Activated T-helper 1 cell treated with anti-CD3 and anti-CD28 coated beads, Interleukin-12 subunit alpha, Interleukin-12 subunit beta, Interleukin-2, Interleukin-4 antibody, amounts not matched to agents 30 ng/mL and 10 ng/mL and 1 ng/mL, durations not matched to agents 14 hours and 24 hours and 36 hours (primary cell): ENCODE measurements at regions not wholly inside any gene's neighbourhood (a gene's known extent, or its start where the extent isn't known, plus 50 kb on each side); places are given as distances from the start of the nearest gene placed in this dataset.

Source experiments
- DNase-seq: peaks from one replicate; pipeline ENCODE4 v3.0.0; 2021; ENCODE audit warnings: low spot score
- H3K27ac Mint-ChIP-seq: one replicate; pipeline ENCODE4 v1.8.0; 2021; ENCODE audit warnings: mild to moderate bottlenecking, mixed read lengths
- H3K27me3 Mint-ChIP-seq: one replicate; pipeline ENCODE4 v1.8.0; 2022; ENCODE audit warnings: mild to moderate bottlenecking, moderate library complexity, mixed read lengths; ENCODE audit not compliant: insufficient read depth
- H3K36me3 Mint-ChIP-seq: one replicate; pipeline ENCODE4 v1.8.0; 2021; ENCODE audit warnings: low read depth, mixed read lengths
- H3K4me1 Mint-ChIP-seq: one replicate; pipeline ENCODE4 v1.8.0; 2021; ENCODE audit warnings: low read depth, mixed read lengths
- H3K4me3 Mint-ChIP-seq: one replicate; pipeline ENCODE4 v1.8.0; 2021; ENCODE audit warnings: mild to moderate bottlenecking, moderate library complexity, mixed read lengths
- H3K9me3 Mint-ChIP-seq: one replicate; pipeline ENCODE4 v1.8.0; 2021; ENCODE audit warnings: mixed read lengths
- intact Hi-C: fragments of 100-400 bp; cut with micrococcal nuclease; formaldehyde crosslinking; loops from one replicate; pipeline ENCODE4 v1.15.1; 2024

DNA sequence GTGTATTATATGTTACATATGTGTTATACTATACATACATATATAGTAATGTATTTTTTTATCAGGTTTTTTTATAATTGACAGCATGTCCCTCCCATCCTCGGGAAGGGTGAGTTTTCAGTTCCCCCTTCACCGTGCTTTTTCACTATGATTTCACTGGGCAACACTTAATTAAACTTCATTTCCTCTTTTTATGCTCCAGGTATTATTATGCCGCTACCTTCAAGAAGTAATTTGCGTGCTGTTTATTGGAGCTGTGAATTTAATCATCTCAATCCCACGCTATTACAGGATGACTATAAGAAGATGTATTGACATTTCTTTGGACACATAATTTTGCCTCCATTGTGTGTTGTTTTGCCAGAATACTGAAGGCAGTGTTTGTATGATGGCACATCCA is 228.6 kb downstream of the SAMD5 start:
- no peak for DNase-seq
- Mint-ChIP-seq H3K4me1 (no peaks in the 10 kb centered on the region), H3K27ac (no peak overlapping the region), H3K27me3 (no peaks in the 10 kb centered on the region), H3K4me3 (no peak overlapping the region), H3K9me3 (no peaks in the 10 kb centered on the region), H3K36me3 (no peaks in the 10 kb centered on the region)
- intact Hi-C loops, result no loop called here

DNA sequence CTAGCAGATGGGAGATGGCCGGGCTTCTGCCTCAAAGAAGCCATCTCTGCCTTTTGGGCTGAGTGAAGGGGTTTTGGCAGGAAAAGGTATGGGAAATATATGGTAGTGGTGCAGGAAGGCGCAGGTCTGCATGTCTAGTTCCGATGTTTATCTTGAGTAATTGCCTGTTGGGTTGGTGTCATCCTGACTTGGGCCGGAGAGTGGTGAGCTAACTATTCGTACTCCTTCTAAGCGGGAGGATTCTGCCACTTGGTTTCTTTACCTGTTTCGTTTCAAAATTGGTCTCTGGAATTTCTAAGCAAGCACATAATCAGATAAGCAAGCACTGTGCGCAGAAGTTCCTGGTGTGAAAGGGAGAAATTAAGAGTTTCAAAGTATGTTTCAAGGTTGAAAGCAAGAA is 229.6 kb downstream of the SAMD5 start:
- DNase-seq, result no peak
- Mint-ChIP-seq H3K9me3 (no peaks in the 10 kb centered on the region), H3K4me3 (no peak overlapping the region), H3K27me3 (no peaks in the 10 kb centered on the region), H3K27ac (no peak overlapping the region), H3K36me3 (no peaks in the 10 kb centered on the region), H3K4me1 (no peaks in the 10 kb centered on the region)
- intact Hi-C loops, result no loop called here

DNA sequence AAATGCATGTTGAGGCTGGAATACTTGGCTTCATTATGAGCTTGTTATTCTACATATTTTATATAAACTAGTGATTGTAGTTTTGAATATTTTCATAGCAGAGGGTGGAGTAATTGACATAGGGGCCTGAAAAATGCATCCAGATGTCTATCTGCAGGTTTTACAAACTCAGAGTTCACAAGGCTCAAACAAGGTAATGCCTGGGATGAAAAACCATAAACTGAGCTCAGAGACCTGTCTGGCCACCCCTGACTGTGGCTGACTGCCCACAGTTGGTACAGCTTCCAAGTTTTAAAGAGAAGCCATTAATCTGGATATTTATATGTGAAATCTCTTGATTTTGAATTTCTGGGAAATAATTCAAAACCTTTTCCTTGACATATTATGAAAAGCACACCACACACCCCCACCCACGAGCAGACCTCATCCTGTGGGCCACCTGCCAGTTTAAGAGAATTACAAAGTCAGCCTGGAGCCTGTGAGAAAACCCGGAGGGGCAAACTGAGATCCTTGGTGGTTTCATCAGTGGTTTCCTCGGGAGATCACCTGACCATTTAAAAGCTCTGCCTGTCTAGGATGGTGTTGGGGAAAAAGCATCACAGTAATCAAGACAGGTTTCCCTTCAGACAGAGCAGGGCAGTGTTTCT is 230.1 kb downstream of the SAMD5 start:
- intact Hi-C loops, result no loop called here
- Mint-ChIP-seq H3K9me3 (no peaks in the 10 kb centered on the region), H3K27me3 (no peaks in the 10 kb centered on the region), H3K4me3 (no peak overlapping the region), H3K36me3 (no peaks in the 10 kb centered on the region), H3K27ac (no peak overlapping the region), H3K4me1 (no peaks in the 10 kb centered on the region)
- DNase-seq, result no peak

DNA sequence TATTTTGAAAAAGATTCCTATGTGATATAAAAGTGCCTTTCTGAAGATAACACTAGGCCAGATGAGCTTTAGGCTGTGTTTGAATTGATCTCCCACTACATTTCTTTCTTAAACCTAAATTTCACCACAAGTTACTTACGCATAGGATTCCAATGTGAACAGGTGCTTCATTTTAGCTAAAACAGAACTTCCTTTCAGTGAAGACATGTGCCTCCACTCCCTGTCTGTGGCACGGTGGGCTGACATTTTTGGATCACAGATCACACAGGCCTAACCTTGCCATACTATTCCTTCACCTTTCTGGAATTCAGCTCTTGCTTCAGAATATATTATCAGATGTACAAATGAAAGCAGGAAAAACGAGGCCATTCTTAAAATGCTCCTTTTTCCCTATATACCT is 231.8 kb downstream of the SAMD5 start:
- intact Hi-C loops, result no loop called here
- H3K4me1 Mint-ChIP-seq, result no peaks in the 10 kb centered on the region
- H3K9me3 Mint-ChIP-seq, result no peaks in the 10 kb centered on the region
- no peak overlapping the region for H3K4me3 Mint-ChIP-seq
- no peak for DNase-seq
- H3K36me3 Mint-ChIP-seq, result no peaks in the 10 kb centered on the region
- H3K27ac Mint-ChIP-seq, result no peak overlapping the region
- H3K27me3 Mint-ChIP-seq, result no peaks in the 10 kb centered on the region

DNA sequence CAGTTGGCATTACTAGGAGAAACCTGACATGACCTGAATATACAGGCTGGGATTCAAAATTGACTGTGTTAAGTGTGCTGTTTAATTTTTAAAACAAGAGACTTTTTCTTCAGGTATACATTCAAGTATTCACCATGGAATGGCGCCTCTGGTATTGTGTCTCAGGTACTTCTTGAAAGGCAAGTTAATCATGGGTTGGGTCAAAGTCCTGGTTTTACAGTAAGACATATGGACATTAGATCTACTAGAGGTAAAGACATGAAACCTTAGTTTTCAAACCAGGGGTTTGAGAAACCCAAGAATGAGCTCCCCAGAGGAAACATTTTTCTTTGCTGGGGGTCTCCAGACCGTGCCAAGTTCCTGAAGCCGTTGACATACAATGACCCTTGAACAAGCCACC is 232.4 kb downstream of the SAMD5 start:
- no peaks in the 10 kb centered on the region for H3K9me3 Mint-ChIP-seq
- no peak for DNase-seq
- intact Hi-C loops, result no loop called here
- H3K4me3 Mint-ChIP-seq, result no peak overlapping the region
- H3K27ac Mint-ChIP-seq, result no peak overlapping the region
- H3K4me1 Mint-ChIP-seq, result no peaks in the 10 kb centered on the region
- H3K27me3 Mint-ChIP-seq, result no peaks in the 10 kb centered on the region
- no peaks in the 10 kb centered on the region for H3K36me3 Mint-ChIP-seq

DNA sequence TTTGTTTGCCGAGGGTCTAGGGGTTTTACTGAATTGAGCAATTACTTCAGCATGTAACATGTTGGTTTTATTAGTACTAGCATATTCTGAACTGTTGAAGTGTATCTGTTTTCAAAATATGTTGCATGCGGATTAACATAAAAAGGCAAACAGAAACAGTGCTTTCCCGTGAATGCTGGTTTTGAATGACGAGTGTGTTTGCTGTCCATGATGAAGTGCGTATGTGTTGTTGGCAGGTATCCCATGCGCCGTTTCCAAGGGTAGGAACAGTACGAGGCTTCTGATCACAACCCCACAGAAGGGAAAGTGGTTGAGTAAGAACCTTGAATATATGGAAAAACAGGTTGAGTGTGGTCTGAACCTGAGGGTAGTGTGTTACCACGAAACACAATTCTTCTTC is 232.9 kb downstream of the SAMD5 start:
- DNase-seq, result no peak

DNA sequence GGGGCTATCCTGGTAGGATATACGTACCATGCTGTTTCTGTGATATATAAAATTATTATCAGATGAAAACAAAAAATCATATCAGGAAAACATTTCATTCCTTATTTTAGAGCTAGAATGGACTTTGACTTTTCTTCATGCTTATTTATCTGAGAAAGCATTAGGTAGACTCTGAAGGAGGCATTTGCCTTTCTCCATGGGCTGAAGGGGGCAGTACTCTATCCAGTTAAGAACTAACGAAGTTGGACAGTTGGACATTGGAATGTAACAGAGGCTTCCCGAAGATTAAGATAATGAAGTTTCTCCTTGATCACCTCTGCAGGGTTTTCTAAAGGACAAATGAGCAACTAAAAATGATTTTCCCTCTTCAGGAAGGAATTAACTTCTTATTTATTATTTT is 233.9 kb downstream of the SAMD5 start:
- H3K4me3 Mint-ChIP-seq, result no peak overlapping the region
- H3K36me3 Mint-ChIP-seq, result no peaks in the 10 kb centered on the region
- H3K27ac Mint-ChIP-seq, result no peak overlapping the region
- intact Hi-C loops, result no loop called here
- H3K4me1 Mint-ChIP-seq, result no peaks in the 10 kb centered on the region
- no peaks in the 10 kb centered on the region for H3K27me3 Mint-ChIP-seq
- no peak for DNase-seq
- H3K9me3 Mint-ChIP-seq, result no peaks in the 10 kb centered on the region

More for the DNA sequence above, 232.9 kb downstream of the SAMD5 start:
- H3K27me3 Mint-ChIP-seq, result no peaks in the 10 kb centered on the region
- no peak overlapping the region for H3K27ac Mint-ChIP-seq
- intact Hi-C loops, result no loop called here
- H3K4me3 Mint-ChIP-seq, result no peak overlapping the region
- no peaks in the 10 kb centered on the region for H3K4me1 Mint-ChIP-seq
- no peaks in the 10 kb centered on the region for H3K36me3 Mint-ChIP-seq
- H3K9me3 Mint-ChIP-seq, result no peaks in the 10 kb centered on the region

DNA sequence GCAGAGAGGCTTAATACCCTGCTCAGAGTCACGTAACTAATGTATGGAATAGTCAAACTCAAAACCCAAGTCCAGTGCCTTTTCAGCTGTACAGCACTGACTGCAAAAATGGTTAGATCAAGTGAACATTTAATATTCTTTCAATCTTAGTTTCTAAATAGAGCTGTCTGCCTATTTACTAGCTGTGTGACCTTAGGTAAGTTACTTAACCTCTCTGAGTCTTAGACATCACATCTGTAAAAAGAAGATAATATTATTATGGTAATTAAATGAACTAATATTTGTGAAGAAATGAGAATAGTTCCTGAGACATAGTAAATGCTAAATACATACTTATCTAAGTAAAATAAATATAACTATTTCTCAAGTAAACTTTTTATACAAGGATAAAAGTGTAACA is 235.5 kb downstream of the SAMD5 start:
- Mint-ChIP-seq H3K27me3 (no peaks in the 10 kb centered on the region), H3K4me1 (no peaks in the 10 kb centered on the region), H3K4me3 (no peak overlapping the region), H3K9me3 (no peaks in the 10 kb centered on the region), H3K36me3 (no peaks in the 10 kb centered on the region), H3K27ac (no peak overlapping the region)
- intact Hi-C loops, result no loop called here
- DNase-seq, result no peak

DNA sequence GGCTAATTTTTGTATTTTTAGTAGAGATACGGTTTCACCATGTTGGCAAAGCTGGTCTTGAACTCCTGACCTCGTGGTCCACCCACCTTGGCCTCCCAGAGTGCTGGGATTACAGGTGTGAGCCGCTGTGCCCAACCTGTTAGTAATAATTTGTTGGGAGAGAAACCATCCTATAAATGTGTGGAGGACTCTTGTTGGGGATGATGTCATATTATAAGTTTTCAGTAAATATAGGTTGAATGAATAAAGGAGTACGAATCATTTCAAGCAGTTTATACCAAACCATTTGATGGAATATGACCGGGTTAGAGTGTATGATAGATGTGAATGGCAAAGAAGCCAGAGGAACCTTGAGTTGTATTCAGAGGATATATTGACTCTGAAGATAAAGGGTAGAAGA is 240.8 kb downstream of the SAMD5 start:
- no peaks in the 10 kb centered on the region for H3K4me1 Mint-ChIP-seq
- no peak overlapping the region for H3K27ac Mint-ChIP-seq
- no peaks in the 10 kb centered on the region for H3K36me3 Mint-ChIP-seq
- no peak for DNase-seq
- no peaks in the 10 kb centered on the region for H3K27me3 Mint-ChIP-seq
- intact Hi-C loops, result no loop called here
- no peak overlapping the region for H3K4me3 Mint-ChIP-seq
- H3K9me3 Mint-ChIP-seq, result no peaks in the 10 kb centered on the region

DNA sequence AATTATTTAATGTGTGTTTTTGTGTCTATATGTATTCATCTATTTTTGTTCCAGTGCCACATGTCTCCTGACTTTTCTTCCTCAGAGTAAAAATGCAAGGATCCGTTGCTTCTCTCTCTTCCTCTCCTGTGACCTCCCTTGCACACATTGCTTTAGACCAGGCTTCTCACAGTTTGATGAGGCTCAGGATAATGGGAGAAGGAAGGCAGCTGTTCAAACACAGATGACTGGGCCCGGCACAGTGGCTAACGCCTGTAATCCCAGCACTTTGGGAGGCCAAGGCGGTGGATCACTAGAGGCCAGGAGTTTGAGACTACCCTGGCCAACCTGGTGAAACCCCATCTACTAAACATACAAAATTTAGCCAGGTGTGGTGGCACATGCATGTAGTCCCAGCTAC is 241.9 kb downstream of the SAMD5 start:
- Mint-ChIP-seq H3K9me3 (no peaks in the 10 kb centered on the region), H3K4me1 (no peaks in the 10 kb centered on the region), H3K27me3 (no peaks in the 10 kb centered on the region), H3K27ac (no peak overlapping the region), H3K4me3 (no peak overlapping the region), H3K36me3 (no peaks in the 10 kb centered on the region)
- intact Hi-C loops, result no loop called here
- no peak for DNase-seq

DNA sequence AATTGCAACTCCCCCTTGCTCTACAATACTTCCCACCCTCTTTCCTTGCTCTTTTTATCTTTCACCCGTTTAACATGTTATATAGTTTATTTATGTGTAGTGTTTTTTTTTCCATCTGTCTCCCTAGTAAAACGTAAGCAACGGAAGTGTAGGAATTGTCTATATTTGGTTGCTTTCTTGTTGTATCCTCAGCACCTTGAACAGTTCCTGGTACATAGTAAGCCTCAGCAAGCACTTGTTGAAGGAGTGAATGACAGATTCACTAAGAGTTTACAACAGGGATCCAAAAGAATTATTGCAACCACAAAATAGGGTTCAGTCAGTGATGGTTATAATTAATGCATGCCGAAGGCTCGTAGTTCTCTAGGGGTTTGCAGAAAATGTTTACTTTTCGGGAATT is 242.7 kb downstream of the SAMD5 start:
- no peak for DNase-seq
- Mint-ChIP-seq H3K4me1 (no peaks in the 10 kb centered on the region), H3K36me3 (no peaks in the 10 kb centered on the region), H3K27me3 (no peaks in the 10 kb centered on the region), H3K27ac (no peak overlapping the region), H3K9me3 (no peaks in the 10 kb centered on the region), H3K4me3 (no peak overlapping the region)
- intact Hi-C loops, result no loop called here

DNA sequence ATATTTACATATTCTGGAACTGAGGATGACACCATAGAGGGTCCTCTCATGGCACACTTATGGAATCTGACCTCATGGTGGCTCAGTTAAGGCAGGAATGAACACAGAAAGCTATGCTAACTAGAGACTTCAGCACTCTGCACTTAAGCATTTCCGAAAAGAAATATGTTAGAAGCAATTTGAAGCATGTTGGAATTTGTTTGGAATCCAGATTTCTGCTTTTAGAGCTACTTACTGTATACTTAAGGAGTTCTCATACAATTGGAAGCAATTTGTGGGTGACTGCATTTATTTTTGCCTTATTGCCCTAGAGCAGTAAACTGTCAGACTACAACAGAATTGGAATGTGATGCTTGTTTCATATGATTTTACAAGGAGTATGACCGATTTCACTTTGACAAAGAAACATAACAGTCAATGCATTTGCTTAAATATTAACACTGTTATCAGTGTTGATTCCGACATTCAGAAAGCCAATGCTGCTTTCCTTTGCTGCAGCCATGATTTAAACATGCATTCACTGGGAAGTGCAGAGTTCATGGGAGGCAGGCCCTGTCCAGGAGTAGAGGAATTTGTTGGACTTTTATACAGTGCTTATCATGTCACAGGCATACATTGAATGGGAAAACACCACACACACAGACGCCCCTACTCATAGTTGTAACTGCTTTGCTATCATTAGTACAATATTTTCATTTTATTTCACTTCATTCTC is 244.4 kb downstream of the SAMD5 start:
- DNase-seq, result no peak
- Mint-ChIP-seq H3K9me3 (no peaks in the 10 kb centered on the region), H3K4me3 (no peak overlapping the region), H3K27me3 (no peaks in the 10 kb centered on the region), H3K27ac (no peak overlapping the region), H3K4me1 (no peaks in the 10 kb centered on the region), H3K36me3 (no peaks in the 10 kb centered on the region)
- intact Hi-C loops, result no loop called here

DNA sequence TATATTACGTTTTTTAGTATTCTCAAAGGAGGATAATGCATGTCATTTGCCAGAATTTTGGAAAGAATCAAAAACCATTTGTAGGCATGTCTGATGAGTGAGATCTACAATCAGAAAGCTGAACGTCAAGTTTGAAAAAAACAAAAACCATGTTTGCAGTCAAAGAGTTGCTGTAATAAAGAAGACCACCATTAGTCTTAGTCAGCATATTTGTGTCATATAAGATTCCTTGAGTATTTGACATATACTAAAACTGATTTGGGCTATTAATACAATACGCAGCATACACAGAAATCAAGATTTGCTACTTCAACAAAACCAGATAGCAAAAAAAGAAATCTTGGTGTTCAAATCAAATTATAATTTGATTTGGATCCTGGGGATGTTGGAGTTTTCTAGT is 247.5 kb downstream of the SAMD5 start:
- Mint-ChIP-seq H3K9me3 (no peaks in the 10 kb centered on the region), H3K4me3 (no peak overlapping the region), H3K4me1 (no peaks in the 10 kb centered on the region)

DNA sequence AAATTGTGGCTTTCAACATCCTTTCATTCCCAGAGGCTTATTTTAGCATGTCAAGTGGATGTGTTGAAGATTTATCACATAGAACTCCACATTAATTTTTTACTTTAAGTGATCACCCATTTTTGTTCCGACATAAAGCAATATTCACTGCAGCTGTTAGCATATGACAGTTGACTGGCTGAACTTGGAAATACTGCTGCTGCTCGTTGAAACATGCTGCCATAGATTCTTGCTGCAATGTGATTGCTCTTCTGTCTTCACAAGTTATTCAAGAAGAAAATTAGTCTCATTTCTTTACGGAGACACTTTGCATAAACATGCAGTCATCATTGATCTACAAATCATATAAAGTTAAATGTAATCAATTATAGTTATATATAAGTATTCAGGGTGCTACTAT is 248.4 kb downstream of the SAMD5 start:
- H3K27me3 Mint-ChIP-seq, result no peaks in the 10 kb centered on the region
- H3K4me1 Mint-ChIP-seq, result no peaks in the 10 kb centered on the region
- no peak overlapping the region for H3K27ac Mint-ChIP-seq
- no peaks in the 10 kb centered on the region for H3K36me3 Mint-ChIP-seq
- H3K4me3 Mint-ChIP-seq, result no peak overlapping the region
- H3K9me3 Mint-ChIP-seq, result no peaks in the 10 kb centered on the region
- intact Hi-C loops, result no loop called here
- no peak for DNase-seq

More for the DNA sequence above, 247.5 kb downstream of the SAMD5 start:
- no peak for DNase-seq
- H3K27ac Mint-ChIP-seq, result no peak overlapping the region
- H3K36me3 Mint-ChIP-seq, result no peaks in the 10 kb centered on the region
- intact Hi-C loops, result no loop called here
- no peaks in the 10 kb centered on the region for H3K27me3 Mint-ChIP-seq
